Activated T-helper 1 cell treated with anti-CD3 and anti-CD28 coated beads, Interleukin-2, amount 50 U/mL, for 16 hours (primary cell): ENCODE measurements at regions not wholly inside any gene's neighbourhood (a gene's known extent, or its start where the extent isn't known, plus 50 kb on each side); places are given as distances from the start of the nearest gene placed in this dataset.
"Not testable (repeated sequence)": the region's sequence is repeated elsewhere in the genome, so short reads cannot be mapped to it uniquely, and the experiment has no call there.

Source experiments
- DNase-seq, 2 donors: peaks; one replicate each; pipeline ENCODE4 v3.0.0-alpha.2; 2020; ENCODE audit warnings: low read depth in 1 of 2, low spot score in 1 of 2

DNA sequence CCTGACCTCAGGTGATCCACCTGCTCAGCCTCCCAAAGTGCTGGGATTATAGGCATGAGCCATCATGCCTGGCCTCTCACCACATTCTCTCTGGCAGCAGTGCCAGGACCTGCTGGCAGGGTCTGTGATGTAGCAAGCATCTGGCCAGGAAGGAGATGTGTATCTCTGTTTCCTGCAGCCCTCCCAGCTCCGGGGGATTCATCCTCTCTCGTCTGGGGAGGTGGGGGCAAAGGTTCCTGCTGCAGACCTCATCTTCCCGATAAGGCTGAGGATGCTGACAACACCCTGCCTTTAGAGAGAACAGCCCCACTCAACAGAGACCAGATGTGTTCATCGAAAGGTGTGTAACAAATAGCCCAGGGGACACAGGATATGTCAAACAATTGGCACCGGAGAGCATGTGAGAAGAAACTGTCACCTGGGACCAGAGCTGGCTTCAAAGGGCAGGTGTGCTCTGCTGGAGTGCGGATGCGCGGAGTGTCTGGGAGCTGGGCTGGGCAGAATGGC, 54.8 kb upstream of the SEC14L1 start:
- no peak for DNase-seq

DNA sequence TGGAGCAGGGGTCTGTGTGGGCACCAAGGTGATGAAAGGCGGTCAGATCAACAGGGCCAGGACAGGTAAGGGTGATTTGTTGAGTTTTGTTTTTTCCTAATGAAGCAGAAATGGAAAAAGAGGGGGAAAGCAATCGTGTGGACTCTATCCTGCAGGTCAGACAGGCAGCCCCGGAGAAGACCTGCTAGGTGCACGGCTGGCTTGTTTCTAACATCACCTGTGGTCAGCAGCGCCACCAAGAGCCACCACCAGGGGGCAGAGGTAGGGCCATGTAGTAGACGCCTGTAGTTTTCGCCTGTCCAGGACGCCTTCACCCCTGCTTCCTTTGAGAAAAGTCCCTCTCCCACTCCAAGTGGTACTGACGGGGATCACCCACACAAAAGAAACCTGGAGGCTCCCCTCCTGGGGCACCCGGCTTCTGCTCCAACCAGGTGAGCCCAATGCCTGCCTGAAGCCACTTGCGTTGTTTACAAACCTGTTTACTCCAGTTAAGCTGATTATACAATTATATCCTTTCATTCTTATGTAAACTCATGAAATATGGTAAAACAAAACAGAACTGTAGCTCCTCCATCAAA, 54.2 kb upstream of the SEC14L1 start:
- DNase-seq: peak; percentile 69 to 70

DNA sequence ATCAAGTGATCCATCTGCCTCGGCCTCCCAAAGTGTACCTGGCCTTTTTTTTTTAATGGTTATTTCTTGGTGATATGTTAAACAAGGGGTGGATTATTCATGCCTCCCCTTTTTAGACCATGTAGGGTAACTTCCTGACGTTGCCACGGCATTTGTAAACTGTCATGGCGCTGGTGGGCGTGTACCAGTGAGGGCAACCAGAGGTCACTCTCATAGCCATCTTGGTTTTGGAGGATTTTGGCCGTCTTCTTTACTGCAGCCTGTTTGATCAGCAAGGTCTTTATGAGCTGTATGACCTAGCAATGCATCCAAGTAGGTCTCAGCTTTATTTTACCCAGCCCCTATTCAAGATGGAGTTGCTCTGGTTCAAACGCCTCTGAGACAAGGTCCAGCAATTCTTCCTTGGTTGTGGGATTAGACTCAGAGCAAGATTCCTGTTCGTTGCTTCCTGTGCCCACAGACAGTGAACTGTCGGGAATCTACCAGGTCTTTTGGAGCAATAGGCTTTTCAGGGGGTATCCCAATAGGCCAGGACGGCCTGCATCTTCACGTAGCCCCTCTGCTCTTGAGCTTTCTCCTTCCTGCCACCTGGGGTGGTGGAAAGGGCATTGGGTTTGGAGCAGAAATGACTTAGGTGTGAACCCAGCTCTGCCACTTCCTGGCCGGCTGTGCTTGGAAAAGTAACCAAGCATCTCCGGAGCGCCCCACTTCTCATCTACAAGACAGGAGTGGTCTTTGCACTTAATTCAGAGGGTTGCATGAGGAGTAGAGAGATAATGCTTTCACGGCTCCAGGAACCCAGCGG, 52.9 kb upstream of the SEC14L1 start:
- DNase-seq: no peak

DNA sequence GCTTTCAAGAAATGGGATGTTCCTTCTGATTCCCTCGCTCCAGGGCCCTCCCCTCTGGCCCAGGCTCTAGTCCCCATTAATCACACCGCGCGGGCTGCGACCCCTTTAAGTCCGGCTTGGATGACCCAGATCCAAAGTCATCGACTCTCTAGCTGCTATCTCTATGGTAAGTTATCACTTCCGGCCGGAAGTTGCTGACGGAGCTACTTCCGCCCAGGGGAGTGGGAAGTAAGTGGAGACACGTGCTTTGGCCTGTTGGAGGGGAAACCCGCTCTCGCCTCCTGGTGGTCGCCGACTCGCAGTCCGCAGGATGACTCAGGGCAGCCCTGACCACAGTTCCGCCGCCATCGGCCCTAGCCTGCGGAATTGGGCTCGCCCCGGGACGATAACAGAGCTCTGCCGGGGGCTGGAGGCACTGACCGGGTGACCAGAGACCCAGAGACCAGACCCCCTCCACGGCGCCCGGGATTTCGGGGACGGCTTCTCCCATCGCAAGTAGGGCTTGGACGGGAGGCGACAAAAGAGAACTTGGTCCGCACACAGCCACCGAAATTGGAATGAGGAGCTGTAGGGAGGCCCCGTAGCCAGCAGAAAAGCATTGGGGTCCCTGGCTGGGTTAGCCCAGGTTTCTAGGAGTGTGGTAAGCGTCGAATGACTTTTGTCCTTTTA, 52.2 kb upstream of the SEC14L1 start:
- DNase-seq: peak; percentile 71 to 78

DNA sequence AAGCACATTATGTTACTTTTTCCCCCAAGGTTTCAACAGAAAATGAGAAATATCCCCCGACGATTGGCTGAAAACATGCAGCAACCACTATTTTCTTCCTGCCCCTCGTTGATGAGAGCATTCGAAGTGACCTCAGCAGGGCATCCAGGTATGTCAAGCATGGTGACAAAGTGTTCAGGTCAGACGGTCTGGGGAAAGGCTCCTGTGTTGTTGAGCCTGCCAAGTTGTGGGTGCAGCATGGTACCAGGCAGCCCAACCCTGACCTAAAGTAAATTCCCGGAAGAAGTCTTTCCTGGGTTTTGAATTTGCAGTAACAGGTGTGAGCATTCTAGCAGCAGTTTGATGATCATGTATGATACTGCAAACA, 51.7 kb upstream of the SEC14L1 start:
- DNase-seq: no peak

DNA sequence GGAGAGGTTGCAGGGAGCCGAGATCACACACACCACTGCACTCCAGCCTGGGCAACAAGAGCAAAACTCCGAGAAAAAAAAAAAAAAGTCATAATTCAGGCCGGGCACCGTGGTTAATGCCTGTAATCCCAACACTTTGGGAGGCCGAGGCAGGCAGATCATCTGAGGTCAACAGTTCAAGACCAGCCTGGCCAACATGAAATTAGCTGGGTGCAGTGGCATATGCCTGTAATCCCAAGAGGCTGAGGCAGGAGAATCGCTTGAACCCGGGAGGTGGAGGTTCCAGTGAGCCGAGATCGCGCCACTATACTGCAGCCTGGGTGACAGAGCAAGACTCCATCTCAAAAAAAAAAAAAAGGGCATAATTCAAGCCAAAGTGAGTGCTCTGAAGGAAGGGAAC, 50.8 kb upstream of the SEC14L1 start:
- not testable (repeated sequence) for DNase-seq

DNA sequence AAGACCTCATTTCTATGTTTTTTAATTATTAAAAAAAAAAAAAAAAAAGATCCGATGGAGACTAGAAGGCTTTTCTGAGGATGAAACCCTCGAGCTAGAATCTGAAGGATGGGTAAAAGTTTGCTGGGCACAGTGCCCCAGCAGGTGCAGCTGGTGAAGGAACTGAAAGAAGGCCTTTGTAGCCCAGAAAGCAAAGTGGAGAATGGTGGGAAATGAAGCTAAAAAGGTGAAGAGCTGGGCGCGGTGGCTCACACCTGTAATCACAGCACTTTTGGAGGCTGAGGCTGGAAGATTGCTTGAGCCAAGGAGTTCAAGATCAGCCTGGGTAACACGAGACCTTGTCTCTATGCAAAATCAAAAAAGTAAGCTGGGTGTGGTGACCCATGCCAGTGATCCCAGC, 50.3 kb upstream of the SEC14L1 start:
- no peak for DNase-seq
